Choroid plexus epithelial cell (primary cell): ENCODE measurements at regions not wholly inside any gene's neighbourhood (a gene's known extent, or its start where the extent isn't known, plus 50 kb on each side); places are given as distances from the start of the nearest gene placed in this dataset.
"Not testable (repeated sequence)": the region's sequence is repeated elsewhere in the genome, so short reads cannot be mapped to it uniquely, and the experiment has no call there.

Source experiments
- DNase-seq: peaks from one replicate; pipeline ENCODE4 v3.0.0-alpha.2; 2010; ENCODE audit warnings: low read depth
- H3K4me3 ChIP-seq: 2 replicates; pipeline ENCODE4 v1.5.1; 2011; ENCODE audit warnings: low read depth, mild to moderate bottlenecking, control low read depth, low read length, moderate library complexity
- CTCF ChIP-seq: conservative IDR thresholded peaks from 2 replicates; pipeline ENCODE4 v1.5.1; 2011; ENCODE audit warnings: low read depth, mild to moderate bottlenecking, control low read depth, inconsistent platforms, low read length, moderate library complexity

DNA sequence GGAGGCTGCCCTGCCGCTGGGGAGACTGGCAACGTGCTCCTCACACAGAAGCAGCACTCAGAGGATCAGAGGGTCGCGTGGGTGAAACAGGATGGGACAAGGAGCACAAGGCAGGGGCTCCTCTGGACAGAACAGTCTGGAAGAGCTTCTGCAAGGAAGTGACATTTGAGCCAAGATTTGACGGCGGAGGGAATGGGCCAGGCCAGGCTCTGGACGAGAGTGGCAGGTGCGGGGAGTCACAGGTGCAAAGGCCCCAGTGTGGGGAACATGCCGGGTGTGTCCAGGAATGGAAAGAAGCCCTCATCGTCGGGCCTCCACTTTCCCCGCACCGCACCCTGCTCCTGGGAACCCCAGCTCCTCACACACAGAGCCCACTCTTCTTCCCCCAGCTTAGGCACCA lies 84.0 kb downstream of the RFLNA start:
- no peak for DNase-seq
- no peak for TF ChIP-seq CTCF

DNA sequence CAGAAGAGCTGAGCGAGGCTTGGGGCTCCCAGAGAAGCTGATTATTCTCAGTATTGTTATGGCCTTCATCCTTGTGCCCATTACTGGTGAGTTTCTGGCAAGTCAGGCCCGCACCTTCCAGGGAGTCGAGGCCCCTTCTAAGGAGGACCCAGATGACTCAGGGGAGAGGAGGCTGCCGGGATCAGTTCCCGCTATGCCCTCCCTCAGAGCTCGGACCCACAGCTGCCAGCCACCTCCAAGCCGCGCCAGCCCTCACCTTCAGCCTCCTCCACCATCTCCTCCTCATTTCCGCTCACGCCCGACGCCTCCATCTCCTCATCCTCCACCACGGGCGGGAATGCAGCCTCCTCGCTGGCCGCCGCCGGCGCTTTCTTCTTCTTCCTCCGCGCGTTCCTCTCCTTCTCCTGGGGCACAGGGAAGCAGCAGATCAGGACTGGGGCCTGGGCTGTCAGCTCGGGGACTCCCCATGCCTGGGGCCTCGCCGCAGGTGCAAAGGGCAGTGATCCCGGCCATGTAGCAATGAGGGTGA lies 83.2 kb downstream of the RFLNA start:
- no peak for DNase-seq
- no peak for TF ChIP-seq CTCF
- no peak overlapping the region for H3K4me3 ChIP-seq

More for the DNA sequence above, 84.0 kb downstream of the RFLNA start:
- H3K4me3 ChIP-seq, result no peak overlapping the region

DNA sequence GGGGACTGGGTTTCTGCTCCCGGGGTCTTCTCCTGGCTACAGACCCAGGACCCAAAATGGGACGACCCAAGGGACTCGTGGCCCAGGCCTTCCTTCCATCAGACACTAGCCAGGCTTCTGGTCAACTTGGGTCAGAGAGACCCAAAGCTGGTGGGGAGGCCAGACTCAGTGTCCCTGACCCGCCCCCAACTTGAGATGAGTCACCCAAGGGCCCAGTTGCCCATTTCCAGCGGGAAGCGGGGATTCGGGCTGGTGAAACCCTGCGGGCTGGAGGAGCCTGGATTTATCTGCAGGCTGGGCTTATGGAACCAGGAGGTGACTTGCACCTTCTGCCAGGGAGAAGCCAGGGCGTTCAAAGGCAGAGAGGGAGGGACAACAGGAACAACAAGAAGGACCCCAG lies 81.5 kb downstream of the RFLNA start:
- no peak for TF ChIP-seq CTCF
- H3K4me3 ChIP-seq, result no peak overlapping the region
- DNase-seq, result no peak

- no peak for TF ChIP-seq CTCF
- H3K4me3 ChIP-seq, result no peak overlapping the region
- DNase-seq, result no peak
Measured at GRCh38 chr12:124375789-124376175, 80.9 kb downstream of the RFLNA start.

GRCh38 chr12:124375141-124375788 lies 80.4 kb downstream of the RFLNA start:
- no peak overlapping the region for H3K4me3 ChIP-seq
- peak; percentile 32 for TF ChIP-seq CTCF
- no peak for DNase-seq

GRCh38 chr12:124374567-124374966 lies 79.7 kb downstream of the RFLNA start:
- TF ChIP-seq CTCF, result no peak
- no peak overlapping the region for H3K4me3 ChIP-seq
- DNase-seq, result no peak

DNA sequence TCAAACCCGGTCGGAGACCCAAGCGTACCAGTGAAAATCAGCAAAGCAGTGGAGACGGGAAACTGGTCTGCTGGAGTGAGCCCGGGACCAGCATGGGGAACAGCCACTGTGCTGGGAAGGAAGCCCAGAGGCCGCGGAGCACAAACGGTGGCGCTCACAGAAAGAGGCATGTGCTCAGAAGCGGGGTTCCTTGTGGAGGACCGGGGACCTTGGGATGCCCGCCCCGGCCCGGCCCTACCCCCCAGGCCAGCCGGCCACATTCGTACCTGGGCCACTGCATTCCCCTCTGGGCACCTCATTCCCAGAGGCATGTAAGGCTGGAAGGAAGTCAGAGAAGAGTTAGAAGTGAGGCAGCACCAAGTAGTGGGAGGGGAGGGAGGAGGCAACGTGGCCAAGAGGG lies 79.3 kb downstream of the RFLNA start:
- TF ChIP-seq CTCF, result no peak
- no peak for DNase-seq
- no peak overlapping the region for H3K4me3 ChIP-seq

GRCh38 chr12:124373701-124374100 lies 78.8 kb downstream of the RFLNA start:
- DNase-seq, H3K4me3 ChIP-seq: not testable (repeated sequence)
